H9 (cell line): ENCODE measurements at regions not wholly inside any gene's neighbourhood (a gene's known extent, or its start where the extent isn't known, plus 50 kb on each side); places are given as distances from the start of the nearest gene placed in this dataset.

Source experiments
- DNase-seq: peaks from one replicate; pipeline ENCODE4 v3.0.0-alpha.2; 2017
- H2AFZ ChIP-seq: one replicate; pipeline ENCODE4 v1.6.1; 2013; ENCODE audit warnings: mild to moderate bottlenecking, low read length, control low read depth, moderate library complexity
- H2AK5ac ChIP-seq: 2 replicates; pipeline ENCODE4 v1.6.1; 2013; ENCODE audit warnings: low read length, control low read depth, mixed read lengths; ENCODE audit not compliant: insufficient read length
- H2BK120ac ChIP-seq: one replicate; pipeline ENCODE4 v1.6.1; 2013; ENCODE audit warnings: low read depth, mild to moderate bottlenecking, low read length, control low read depth, inconsistent platforms; ENCODE audit not compliant: poor library complexity, severe bottlenecking
- H2BK12ac ChIP-seq: 2 replicates; pipeline ENCODE4 v1.6.1; 2013; ENCODE audit warnings: low read length, control low read depth, mixed read lengths, low read depth; ENCODE audit not compliant: insufficient read length
- H2BK15ac ChIP-seq: 2 replicates; pipeline ENCODE4 v1.6.1; 2013; ENCODE audit warnings: low read depth, low read length, control low read depth
- H2BK20ac ChIP-seq: one replicate; pipeline ENCODE4 v1.6.1; 2013; ENCODE audit warnings: low read depth, mild to moderate bottlenecking, low read length, control low read depth, inconsistent platforms; ENCODE audit not compliant: poor library complexity, severe bottlenecking
- H2BK5ac ChIP-seq: 2 replicates; pipeline ENCODE4 v1.6.1; 2013; ENCODE audit warnings: low read length, control low read depth, mixed read lengths; ENCODE audit not compliant: insufficient read length
- H3K14ac ChIP-seq: 2 replicates; pipeline ENCODE4 v1.6.1; 2013; ENCODE audit warnings: low read length, control low read depth; ENCODE audit not compliant: insufficient read depth
- H3K18ac ChIP-seq: 2 replicates; pipeline ENCODE4 v1.6.1; 2013; ENCODE audit warnings: low read depth, mild to moderate bottlenecking, mixed read lengths, low read length, control low read depth; ENCODE audit not compliant: insufficient read length
- H3K23ac ChIP-seq: 2 replicates; pipeline ENCODE4 v1.6.1; 2013; ENCODE audit warnings: low read length, control low read depth, mixed read lengths, low read depth; ENCODE audit not compliant: insufficient read length
- H3K23me2 ChIP-seq: 2 replicates; pipeline ENCODE4 v1.6.1; 2013; ENCODE audit warnings: low read depth, mild to moderate bottlenecking, mixed read lengths, low read length, control low read depth; ENCODE audit not compliant: insufficient read length, poor library complexity, severe bottlenecking
- H3K27ac ChIP-seq: 2 replicates; pipeline ENCODE4 v1.5.1; 2013; ENCODE audit warnings: low read length, control low read depth, mixed read lengths, low read depth; ENCODE audit not compliant: insufficient read length
- H3K27me3 ChIP-seq: 2 replicates; pipeline ENCODE4 v1.6.1; 2013; ENCODE audit warnings: low read length, control low read depth, inconsistent platforms; ENCODE audit not compliant: insufficient read depth
- H3K4ac ChIP-seq: 2 replicates; pipeline ENCODE4 v1.6.1; 2013; ENCODE audit warnings: low read depth, mild to moderate bottlenecking, control low read depth, inconsistent platforms, low read length, moderate library complexity
- H3K4me1 ChIP-seq: 2 replicates; pipeline ENCODE4 v1.6.1; 2013; ENCODE audit warnings: low read length, control low read depth, inconsistent platforms; ENCODE audit not compliant: insufficient read depth
- H3K4me2 ChIP-seq: 2 replicates; pipeline ENCODE4 v1.6.1; 2013; ENCODE audit warnings: low read length, control low read depth, mixed read lengths; ENCODE audit not compliant: insufficient read length, insufficient read depth
- H3K56ac ChIP-seq: 2 replicates; pipeline ENCODE4 v1.6.1; 2013; ENCODE audit warnings: low read depth, mild to moderate bottlenecking, mixed read lengths, low read length, control low read depth; ENCODE audit not compliant: insufficient read length
- H3K79me1 ChIP-seq: 2 replicates; pipeline ENCODE4 v1.6.1; 2013; ENCODE audit warnings: low read depth, mild to moderate bottlenecking, moderate library complexity, low read length, control low read depth, inconsistent platforms; ENCODE audit not compliant: insufficient read depth, poor library complexity, severe bottlenecking
- H3K79me2 ChIP-seq: 2 replicates; pipeline ENCODE4 v1.6.1; 2013; ENCODE audit warnings: low read length, control low read depth, inconsistent platforms; ENCODE audit not compliant: insufficient read depth
- H3K9ac ChIP-seq: 2 replicates; pipeline ENCODE4 v1.6.1; 2013; ENCODE audit warnings: low read length, control low read depth, mixed read lengths; ENCODE audit not compliant: insufficient read length; ENCODE audit errors: extremely low read depth
- H3K9me3 ChIP-seq: one replicate; pipeline ENCODE4 v1.6.1; 2013; ENCODE audit warnings: low read depth, low read length, inconsistent platforms; ENCODE audit not compliant: control insufficient read depth
- H3T11ph ChIP-seq: one replicate; pipeline ENCODE4 v1.6.1; 2013; ENCODE audit warnings: mild to moderate bottlenecking, low read length, control low read depth, inconsistent platforms
- H4K20me1 ChIP-seq: one replicate; pipeline ENCODE4 v1.6.1; 2013; ENCODE audit not compliant: control insufficient read depth, insufficient read length, insufficient read depth
- H4K5ac ChIP-seq: 2 replicates; pipeline ENCODE4 v1.6.1; 2013; ENCODE audit warnings: low read depth, mild to moderate bottlenecking, mixed read lengths, low read length, control low read depth; ENCODE audit not compliant: insufficient read length
- H4K8ac ChIP-seq: replicated peaks from 2 replicates; pipeline ENCODE4 v1.6.1; 2013; ENCODE audit warnings: low read length, control low read depth, mixed read lengths, low read depth; ENCODE audit not compliant: insufficient read length
- H4K91ac ChIP-seq: 2 replicates; pipeline ENCODE4 v1.6.1; 2013; ENCODE audit warnings: low read depth, mild to moderate bottlenecking, moderate library complexity, mixed read lengths, low read length, control low read depth; ENCODE audit not compliant: insufficient read length
- H3K27ac Mint-ChIP-seq, 3 experiments: 2 replicates in 2 of 3; 3 replicates in 1 of 3; pipeline ENCODE4 v1.8.0; 2020 to 2021; ENCODE audit warnings: mixed read lengths in 3 of 3, mild to moderate bottlenecking in 1 of 3, moderate library complexity in 1 of 3
- H3K27me3 Mint-ChIP-seq: 2 replicates; pipeline ENCODE4 v1.8.0; 2021; ENCODE audit warnings: low read depth, mild to moderate bottlenecking, moderate library complexity, mixed read lengths
- H3K36me3 Mint-ChIP-seq, 3 experiments: 2 replicates in 2 of 3; 3 replicates in 1 of 3; pipeline ENCODE4 v1.8.0; 2020 to 2021; ENCODE audit warnings: low read depth in 3 of 3, mixed read lengths in 3 of 3; ENCODE audit not compliant: insufficient read depth in 1 of 3
- H3K4me1 Mint-ChIP-seq, 2 experiments: 2 replicates each; pipeline ENCODE4 v1.8.0; 2020; ENCODE audit warnings: mixed read lengths in 2 of 2
- H3K4me3 Mint-ChIP-seq, 2 experiments: 2 replicates in 1 of 2; 3 replicates in 1 of 2; pipeline ENCODE4 v1.8.0; 2020 to 2021; ENCODE audit warnings: mild to moderate bottlenecking in 2 of 2, mixed read lengths in 2 of 2, moderate library complexity in 1 of 2
- H3K9me3 Mint-ChIP-seq, 2 experiments: 2 replicates in 1 of 2; 3 replicates in 1 of 2; pipeline ENCODE4 v1.8.0; 2020; ENCODE audit warnings: mild to moderate bottlenecking in 2 of 2, mixed read lengths in 2 of 2, moderate library complexity in 1 of 2
- whole genome bisulfite sequencing: extraction: QIAGEN DNeasy Blood & Tissue Kit; methylation state at CpG from one replicate; pipeline ENCODE4 v1.1.7; 2013; ENCODE audit warnings: missing lambda C conversion rate, low lambda C conversion rate, mixed read lengths; ENCODE audit not compliant: insufficient read length; ENCODE audit errors: extremely low coverage; 5-methylcytosine and 5-hydroxymethylcytosine counted together
- TF ChIP-seq, protein P1 (sequence below): fragments of 200-600 bp; sonication (generic); conservative IDR thresholded peaks from 3 replicates; pipeline ENCODE4 v1.8.0; 2021; ENCODE audit warnings: antibody characterized with exemption, mild to moderate bottlenecking

- Mint-ChIP-seq H3K27me3 (no peaks in the 10 kb centered on the region), H3K4me3 (no peak overlapping the region), H3K27ac (no peak overlapping the region), H3K36me3 (no peaks in the 10 kb centered on the region; a peak in 2 of 7 replicates), H3K9me3 (peaks cover 0 to 2% of the 10 kb centered on the region in 2 experiments; a peak in 1 of 5 replicates), H3K4me1 (no peaks in the 10 kb centered on the region)
- H3K4me1 ChIP-seq = 0 out of 2 replicates have a peak, but pooled peaks cover 4% of the 10 kb centered on the region
- no peak overlapping the region for H3T11ph ChIP-seq
- no CpG with 5 or more reads among the region's 1 CpG for WGBS
- H3K4me2 ChIP-seq = no peak overlapping the region
- no peak overlapping the region for H4K5ac ChIP-seq
- H3K79me2 ChIP-seq = no peaks in the 10 kb centered on the region
- H4K20me1 ChIP-seq = no peaks in the 10 kb centered on the region
- H3K23me2 ChIP-seq = peaks cover 2% of the 10 kb centered on the region
- no peak for DNase-seq
- no peak overlapping the region for H2BK12ac ChIP-seq
- H2BK20ac ChIP-seq = no peak overlapping the region
- H3K27ac ChIP-seq = no peak overlapping the region
- H3K18ac ChIP-seq = no peak overlapping the region
- H2BK120ac ChIP-seq = no peak overlapping the region
- H3K23ac ChIP-seq = no peak overlapping the region
- no peak overlapping the region for H2AK5ac ChIP-seq
- no peak overlapping the region for H2AFZ ChIP-seq
- no peak overlapping the region for H4K8ac ChIP-seq
- H3K56ac ChIP-seq = no peak overlapping the region
- H3K14ac ChIP-seq = no peak overlapping the region
- H3K9ac ChIP-seq = no peak overlapping the region
- TF ChIP-seq, protein P1, sequence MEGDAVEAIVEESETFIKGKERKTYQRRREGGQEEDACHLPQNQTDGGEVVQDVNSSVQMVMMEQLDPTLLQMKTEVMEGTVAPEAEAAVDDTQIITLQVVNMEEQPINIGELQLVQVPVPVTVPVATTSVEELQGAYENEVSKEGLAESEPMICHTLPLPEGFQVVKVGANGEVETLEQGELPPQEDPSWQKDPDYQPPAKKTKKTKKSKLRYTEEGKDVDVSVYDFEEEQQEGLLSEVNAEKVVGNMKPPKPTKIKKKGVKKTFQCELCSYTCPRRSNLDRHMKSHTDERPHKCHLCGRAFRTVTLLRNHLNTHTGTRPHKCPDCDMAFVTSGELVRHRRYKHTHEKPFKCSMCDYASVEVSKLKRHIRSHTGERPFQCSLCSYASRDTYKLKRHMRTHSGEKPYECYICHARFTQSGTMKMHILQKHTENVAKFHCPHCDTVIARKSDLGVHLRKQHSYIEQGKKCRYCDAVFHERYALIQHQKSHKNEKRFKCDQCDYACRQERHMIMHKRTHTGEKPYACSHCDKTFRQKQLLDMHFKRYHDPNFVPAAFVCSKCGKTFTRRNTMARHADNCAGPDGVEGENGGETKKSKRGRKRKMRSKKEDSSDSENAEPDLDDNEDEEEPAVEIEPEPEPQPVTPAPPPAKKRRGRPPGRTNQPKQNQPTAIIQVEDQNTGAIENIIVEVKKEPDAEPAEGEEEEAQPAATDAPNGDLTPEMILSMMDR = no peak
- no peak overlapping the region for H3K4ac ChIP-seq
- H3K9me3 ChIP-seq = no peaks in the 10 kb centered on the region
- peaks cover under 1% of the 10 kb centered on the region; the same call in 1 of the 2 replicates for H3K27me3 ChIP-seq
- no peak overlapping the region for H2BK15ac ChIP-seq
- H4K91ac ChIP-seq = no peak overlapping the region
- H2BK5ac ChIP-seq = no peak overlapping the region
- no peaks in the 10 kb centered on the region for H3K79me1 ChIP-seq
These were observed 401.7 kb upstream of the CELF4 start for GRCh38 chr18:37967261-37967660.
